ENCODE measurements at regions not wholly inside any gene's neighbourhood (a gene's known extent, or its start where the extent isn't known, plus 50 kb on each side); places are given as distances from the start of the nearest gene placed in this dataset.

- H3K27ac ChIP-seq (ENCODE audit: low read length): no peak overlapping the region
- peaks cover 10% of the 10 kb centered on the region for H3K4me1 ChIP-seq (ENCODE audit: insufficient read depth, low read length)
- ATAC-seq: no peak
- no peaks in the 10 kb centered on the region for H4K20me1 ChIP-seq (ENCODE audit: low read length)
- H3K4me3 ChIP-seq (ENCODE audit: low read length): no peak overlapping the region
- H3F3A ChIP-seq (ENCODE audit: low read length, unreplicated experiment): no peaks in the 10 kb centered on the region
- no peaks in the 10 kb centered on the region for H3K9me3 ChIP-seq (ENCODE audit: low read length)
- H3K4me2 ChIP-seq (ENCODE audit: low read length): no peak overlapping the region
- H2AFZ ChIP-seq (ENCODE audit: low read length): no peak overlapping the region
- intact Hi-C loops (cut with micrococcal nuclease): no loop called here
- no peak overlapping the region for H3K9ac ChIP-seq (ENCODE audit: low read length)
- BruUV-seq (replicated peaks): no TSS peak
- no peaks in the 10 kb centered on the region for H3K36me3 ChIP-seq (ENCODE audit: low read depth, low read length)
- H3K79me2 ChIP-seq (ENCODE audit: low read length): no peaks in the 10 kb centered on the region
- POLR2A ChIA-PET (ENCODE audit: unreplicated experiment): no interaction called here
- CTCF ChIA-PET: no interaction called here
- no peaks in the 10 kb centered on the region for H3K9me2 ChIP-seq (replicated peaks; ENCODE audit: low read length)
- H3K27me3 ChIP-seq (ENCODE audit: low read length): no peaks in the 10 kb centered on the region
- no peak for DNase-seq
- TF ChIP-seq EZH2 (IDR thresholded peaks at IDR 0.05; ENCODE audit: low read length, unreplicated experiment) (no peak), EZH2phosphoT487 (IDR thresholded peaks at IDR 0.05; ENCODE audit: borderline replicate concordance, low read length) (no peak)
- TF ChIP-seq, protein P1, sequence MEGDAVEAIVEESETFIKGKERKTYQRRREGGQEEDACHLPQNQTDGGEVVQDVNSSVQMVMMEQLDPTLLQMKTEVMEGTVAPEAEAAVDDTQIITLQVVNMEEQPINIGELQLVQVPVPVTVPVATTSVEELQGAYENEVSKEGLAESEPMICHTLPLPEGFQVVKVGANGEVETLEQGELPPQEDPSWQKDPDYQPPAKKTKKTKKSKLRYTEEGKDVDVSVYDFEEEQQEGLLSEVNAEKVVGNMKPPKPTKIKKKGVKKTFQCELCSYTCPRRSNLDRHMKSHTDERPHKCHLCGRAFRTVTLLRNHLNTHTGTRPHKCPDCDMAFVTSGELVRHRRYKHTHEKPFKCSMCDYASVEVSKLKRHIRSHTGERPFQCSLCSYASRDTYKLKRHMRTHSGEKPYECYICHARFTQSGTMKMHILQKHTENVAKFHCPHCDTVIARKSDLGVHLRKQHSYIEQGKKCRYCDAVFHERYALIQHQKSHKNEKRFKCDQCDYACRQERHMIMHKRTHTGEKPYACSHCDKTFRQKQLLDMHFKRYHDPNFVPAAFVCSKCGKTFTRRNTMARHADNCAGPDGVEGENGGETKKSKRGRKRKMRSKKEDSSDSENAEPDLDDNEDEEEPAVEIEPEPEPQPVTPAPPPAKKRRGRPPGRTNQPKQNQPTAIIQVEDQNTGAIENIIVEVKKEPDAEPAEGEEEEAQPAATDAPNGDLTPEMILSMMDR (conservative IDR thresholded peaks at IDR 0.05; ENCODE audit: low read depth, low read length): no peak
These were observed 182.4 kb upstream of the TBX3 start for GRCh38 chr12:114866331-114866730.

GRCh38 chr12:114864837-114865551 lies 181.0 kb upstream of the TBX3 start:
- H3K4me3 ChIP-seq (ENCODE audit: low read length): no peak overlapping the region
- ChIA-PET POLR2A (ENCODE audit: unreplicated experiment) (no interaction called here), CTCF (no interaction called here)
- H2AFZ ChIP-seq (ENCODE audit: low read length): no peak overlapping the region
- H3K36me3 ChIP-seq (ENCODE audit: low read depth, low read length): no peaks in the 10 kb centered on the region
- intact Hi-C loops (cut with micrococcal nuclease): no loop called here
- H4K20me1 ChIP-seq (ENCODE audit: low read length): no peaks in the 10 kb centered on the region
- no peak overlapping the region for H3K27ac ChIP-seq (ENCODE audit: low read length)
- no peaks in the 10 kb centered on the region for H3K9me3 ChIP-seq (ENCODE audit: low read length)
- no TSS peak for BruUV-seq (replicated peaks)
- H3F3A ChIP-seq (ENCODE audit: low read length, unreplicated experiment): no peaks in the 10 kb centered on the region
- no peaks in the 10 kb centered on the region for H3K9me2 ChIP-seq (replicated peaks; ENCODE audit: low read length)
- H3K4me1 ChIP-seq (ENCODE audit: insufficient read depth, low read length): peaks cover 10% of the 10 kb centered on the region
- H3K27me3 ChIP-seq (ENCODE audit: low read length): no peaks in the 10 kb centered on the region
- ATAC-seq (no peak), DNase-seq (no peak)
- H3K79me2 ChIP-seq (ENCODE audit: low read length): no peaks in the 10 kb centered on the region
- H3K9ac ChIP-seq (ENCODE audit: low read length): no peak overlapping the region
- H3K4me2 ChIP-seq (ENCODE audit: low read length): no peak overlapping the region
- TF ChIP-seq, protein P1 (conservative IDR thresholded peaks at IDR 0.05; ENCODE audit: low read depth, low read length): no peak
- TF ChIP-seq EZH2 (IDR thresholded peaks at IDR 0.05; ENCODE audit: low read length, unreplicated experiment): no peak
- no peak for TF ChIP-seq EZH2phosphoT487 (IDR thresholded peaks at IDR 0.05; ENCODE audit: borderline replicate concordance, low read length)

- H3K9me2 ChIP-seq (replicated peaks; ENCODE audit: low read length): no peaks in the 10 kb centered on the region
- no peak overlapping the region for H3K4me2 ChIP-seq (ENCODE audit: low read length)
- no peaks in the 10 kb centered on the region for H3K27me3 ChIP-seq (ENCODE audit: low read length)
- H3K4me1 ChIP-seq (ENCODE audit: insufficient read depth, low read length): peaks cover 4% of the 10 kb centered on the region
- no peak overlapping the region for H3K27ac ChIP-seq (ENCODE audit: low read length)
- H3K9ac ChIP-seq (ENCODE audit: low read length): no peak overlapping the region
- ATAC-seq: no peak
- POLR2A ChIA-PET (ENCODE audit: unreplicated experiment): no interaction called here
- H3K79me2 ChIP-seq (ENCODE audit: low read length): no peaks in the 10 kb centered on the region
- H3F3A ChIP-seq (ENCODE audit: low read length, unreplicated experiment): no peaks in the 10 kb centered on the region
- intact Hi-C loops (cut with micrococcal nuclease): no loop called here
- H4K20me1 ChIP-seq (ENCODE audit: low read length): no peaks in the 10 kb centered on the region
- DNase-seq: no peak
- CTCF ChIA-PET: no interaction called here
- H3K4me3 ChIP-seq (ENCODE audit: low read length): no peak overlapping the region
- no peaks in the 10 kb centered on the region for H3K9me3 ChIP-seq (ENCODE audit: low read length)
- no peak overlapping the region for H2AFZ ChIP-seq (ENCODE audit: low read length)
- H3K36me3 ChIP-seq (ENCODE audit: low read depth, low read length): no peaks in the 10 kb centered on the region
- no TSS peak for BruUV-seq (replicated peaks)
- TF ChIP-seq EZH2phosphoT487 (IDR thresholded peaks at IDR 0.05; ENCODE audit: borderline replicate concordance, low read length) (no peak), EZH2 (IDR thresholded peaks at IDR 0.05; ENCODE audit: low read length, unreplicated experiment) (no peak)
- TF ChIP-seq, protein P1 (conservative IDR thresholded peaks at IDR 0.05; ENCODE audit: low read depth, low read length): no peak
These were observed 179.9 kb upstream of the TBX3 start for GRCh38 chr12:114863911-114864310.
